SK-N-SH (cell line): ENCODE measurements at regions not wholly inside any gene's neighbourhood (a gene's known extent, or its start where the extent isn't known, plus 50 kb on each side); places are given as distances from the start of the nearest gene placed in this dataset.

Source experiments
- CTCF ChIA-PET: fragments of 300-600, 350-600 bp; formaldehyde crosslinking; extraction: SDS; loops from one replicate; lab custom pipeline; 2021; lab: Yijun Ruan, JAX
- POLR2A ChIA-PET: fragments of 350-600 bp; sonication (Branson Sonifier 250); formaldehyde crosslinking; extraction: SDS; loops from one replicate; lab custom pipeline; 2020; ENCODE audit warnings: antibody characterized with exemption, inconsistent platforms; lab: Yijun Ruan, JAX
- DNase-seq: peaks from one replicate; pipeline ENCODE4 v3.0.0; 2012
- H2AFZ ChIP-seq: fragments of 200-600 bp; sonication (generic); 2 replicates; pipeline ENCODE4 v1.8.1; 2016; ENCODE audit warnings: antibody characterized with exemption, mild to moderate bottlenecking, low read depth
- H3F3A ChIP-seq: fragments of 200-600 bp; sonication (generic); replicated peaks from 2 replicates; pipeline ENCODE3; 2016; ENCODE audit warnings: antibody characterized with exemption, mild to moderate bottlenecking; ENCODE audit not compliant: insufficient read depth
- H3K27ac ChIP-seq, 2 experiments: fragments of 200-500 bp in 1 of 2; fragments of 200-600 bp in 1 of 2; sonication (Bioruptor generic) in 1 of 2; sonication (generic), shearing (Covaris generic) in 1 of 2; 2 replicates each; pipeline versions ENCODE4 v1.5.1 to v1.6.1; 2014 to 2016; ENCODE audit warnings: low read depth in 2 of 2, inconsistent platforms in 1 of 2, low read length in 1 of 2, mild to moderate bottlenecking in 1 of 2, mixed read lengths in 1 of 2
- H3K27me3 ChIP-seq: fragments of 200-600 bp; sonication (generic), shearing (Covaris generic); 2 replicates; pipeline ENCODE4 v1.6.1; 2016; ENCODE audit warnings: mixed run types; ENCODE audit not compliant: insufficient read depth
- H3K36me3 ChIP-seq, 2 experiments: fragments of 200-500 bp in 1 of 2; fragments of 200-600 bp in 1 of 2; sonication (Bioruptor generic) in 1 of 2; sonication (generic) in 1 of 2; replicated peaks in 1 of 2; 2 replicates each; pipeline versions ENCODE3 to v1.5.1; 2014 to 2016; ENCODE audit warnings: low read length in 1 of 2, mild to moderate bottlenecking in 1 of 2; ENCODE audit not compliant: insufficient read depth in 2 of 2, control insufficient read depth in 1 of 2
- H3K4me1 ChIP-seq, 2 experiments: fragments of 200-500 bp in 1 of 2; fragments of 200-600 bp in 1 of 2; sonication (Bioruptor generic) in 1 of 2; sonication (generic), shearing (Covaris generic) in 1 of 2; 2 replicates each; pipeline versions ENCODE4 v1.5.1 to v1.6.1; 2014 to 2016; ENCODE audit warnings: low read depth in 1 of 2, low read length in 1 of 2, mixed run types in 1 of 2; ENCODE audit not compliant: insufficient read depth in 2 of 2, control insufficient read depth in 1 of 2
- H3K4me2 ChIP-seq: fragments of 200-600 bp; sonication (generic), shearing (Covaris generic); 2 replicates; pipeline ENCODE4 v1.6.1; 2017; ENCODE audit warnings: mixed run types
- H3K4me3 ChIP-seq, 2 experiments: fragments of 200-500 bp in 1 of 2; fragments of 200-600 bp in 1 of 2; sonication (Bioruptor generic) in 1 of 2; sonication (generic), shearing (Covaris generic) in 1 of 2; 2 replicates each; pipeline versions ENCODE4 v1.5.1 to v1.8.1; 2014 to 2016; ENCODE audit warnings: low read depth in 2 of 2, inconsistent platforms in 1 of 2, low read length in 1 of 2, mild to moderate bottlenecking in 1 of 2, mixed read lengths in 1 of 2, moderate library complexity in 1 of 2
- H3K79me2 ChIP-seq: fragments of 200-600 bp; sonication (generic); 2 replicates; pipeline ENCODE4 v1.8.1; 2017; ENCODE audit warnings: mild to moderate bottlenecking; ENCODE audit not compliant: insufficient read depth
- H3K9ac ChIP-seq: fragments of 200-600 bp; sonication (generic); 2 replicates; pipeline ENCODE4 v1.6.1; 2017; ENCODE audit warnings: mixed run types
- H3K9me2 ChIP-seq: fragments of 200-600 bp; sonication (generic); 2 replicates; pipeline ENCODE4 v1.6.1; 2017; ENCODE audit warnings: mixed run types
- H3K9me3 ChIP-seq: fragments of 200-600 bp; sonication (generic); 2 replicates; pipeline ENCODE4 v1.6.1; 2017; ENCODE audit warnings: mixed run types, mild to moderate bottlenecking, moderate library complexity
- H4K20me1 ChIP-seq: fragments of 200-600 bp; sonication (generic); 2 replicates; pipeline ENCODE4 v1.6.1; 2017; ENCODE audit warnings: mild to moderate bottlenecking, mixed run types; ENCODE audit not compliant: insufficient read depth
- CHD2 ChIP-seq: fragments of 150-350 bp; IDR thresholded peaks from 2 replicates; pipeline ENCODE4 v1.6.1; 2018; ENCODE audit warnings: low read length; ENCODE audit not compliant: partially characterized antibody
- ELF1 ChIP-seq: IDR thresholded peaks from 2 replicates; pipeline ENCODE4 v1.4.0; 2012
- EZH2phosphoT487 ChIP-seq: fragments of 200-600 bp; sonication (generic); IDR thresholded peaks from 2 replicates; pipeline ENCODE4 v1.6.1; 2017; ENCODE audit warnings: low read depth, mixed run types, mild to moderate bottlenecking, antibody characterized with exemption, moderate library complexity, borderline replicate concordance
- FOXJ3 ChIP-seq: sonication (generic); formaldehyde crosslinking; IDR thresholded peaks from 2 replicates; pipeline ENCODE4 v1.5.1; 2020; ENCODE audit warnings: mild to moderate bottlenecking, missing genetic modification reagents
- GATA2 ChIP-seq: sonication (generic); formaldehyde crosslinking; IDR thresholded peaks from 2 replicates; pipeline ENCODE4 v1.5.0; 2020; ENCODE audit warnings: mild to moderate bottlenecking, missing genetic modification reagents
- JUND ChIP-seq: IDR thresholded peaks from 2 replicates; pipeline ENCODE4 v1.4.0; 2012
- MAX ChIP-seq: IDR thresholded peaks from 2 replicates; pipeline ENCODE4 v1.4.0; 2012; ENCODE audit warnings: low read depth
- MXI1 ChIP-seq: IDR thresholded peaks from 2 replicates; pipeline ENCODE4 v1.6.1; 2012; ENCODE audit warnings: mild to moderate bottlenecking, low read depth, low read length, improper control_type of control experiment
- NRF1 ChIP-seq: IDR thresholded peaks from 2 replicates; pipeline ENCODE4 v1.6.1; 2012; ENCODE audit warnings: low read depth, mild to moderate bottlenecking, low read length
- PBX3 ChIP-seq: IDR thresholded peaks from 2 replicates; pipeline ENCODE4; 2012
- RCOR1 ChIP-seq: fragments of 150-350 bp; IDR thresholded peaks from 2 replicates; pipeline ENCODE4 v1.6.1; 2017; ENCODE audit warnings: antibody characterized with exemption, low read length
- RFX5 ChIP-seq: IDR thresholded peaks from 2 replicates; pipeline ENCODE4 v1.6.1; 2012; ENCODE audit warnings: mild to moderate bottlenecking, improper control_type of control experiment, low read length
- RXRA ChIP-seq: IDR thresholded peaks from 2 replicates; pipeline ENCODE4 v1.4.0; 2012; ENCODE audit warnings: low read depth, mild to moderate bottlenecking, borderline replicate concordance
- SMC3 ChIP-seq: IDR thresholded peaks from 2 replicates; pipeline ENCODE4 v1.6.1; 2012; ENCODE audit warnings: low read depth, low read length, improper control_type of control experiment
- TAF1 ChIP-seq: IDR thresholded peaks from 2 replicates; pipeline ENCODE4 v1.6.1; 2012; ENCODE audit warnings: low read depth, mild to moderate bottlenecking, low read length, moderate library complexity, borderline replicate concordance
- TEAD4 ChIP-seq: IDR thresholded peaks from 2 replicates; pipeline ENCODE4 v1.4.0; 2012; ENCODE audit warnings: mild to moderate bottlenecking, borderline replicate concordance; ENCODE audit not compliant: insufficient read depth
- YY1 ChIP-seq: IDR thresholded peaks from 2 replicates; pipeline ENCODE4 v1.4.0; 2012; ENCODE audit warnings: low read depth, mild to moderate bottlenecking
- WGBS: methylation state at CpG from one replicate; pipeline ENCODE4 v1.1.6; 2017; ENCODE audit warnings: low lambda C conversion rate; 5-methylcytosine and 5-hydroxymethylcytosine counted together

GRCh38 chr20:39130627-39131026 lies 168.5 kb downstream of the DHX35 start:
- Histone ChIP-seq H3K9me2 (no peaks in the 10 kb centered on the region), H3K4me1 (no peaks in the 10 kb centered on the region; a peak in 1 of 4 replicates), H3K79me2 (no peaks in the 10 kb centered on the region), H3K27me3 (no peaks in the 10 kb centered on the region), H4K20me1 (no peaks in the 10 kb centered on the region), H3F3A (no peaks in the 10 kb centered on the region), H2AFZ (no peak overlapping the region), H3K9me3 (no peaks in the 10 kb centered on the region), H3K36me3 (no peaks in the 10 kb centered on the region), H3K9ac (no peak overlapping the region), H3K4me2 (no peak overlapping the region), H3K4me3 (no peak overlapping the region), H3K27ac (no peak overlapping the region)
- ChIA-PET POLR2A (no interaction called here), CTCF (interaction anchor here (1.3 to 2.5 kb wide), 3 partner anchors 18 to 744 kb away, joined by 3 to 12 read pairs (median 4); no protein-coding TSS in a partner anchor)
- no peak for TF ChIP-seq YY1
- no peak for TF ChIP-seq RFX5
- no peak for TF ChIP-seq JUND
- no peak for TF ChIP-seq RCOR1
- no peak for TF ChIP-seq MXI1
- no peak for TF ChIP-seq MAX
- no peak for TF ChIP-seq GATA2 (CRISPR knock-in tag)
- TF ChIP-seq ELF1, result no peak
- TF ChIP-seq FOXJ3 (CRISPR knock-in tag), result no peak
- no peak for TF ChIP-seq RXRA
- no peak for TF ChIP-seq PBX3
- no peak for TF ChIP-seq CHD2
- no peak for TF ChIP-seq TEAD4
- TF ChIP-seq NRF1, result no peak
- TF ChIP-seq SMC3, result no peak
- TF ChIP-seq EZH2phosphoT487, result no peak
- no peak for DNase-seq
- WGBS, result 54% methylated on average over 12 of the region's 12 CpGs

- Histone ChIP-seq H4K20me1 (no peaks in the 10 kb centered on the region), H3K9me2 (no peaks in the 10 kb centered on the region), H3F3A (no peaks in the 10 kb centered on the region), H3K4me2 (no peak overlapping the region), H3K27ac (no peak overlapping the region), H3K36me3 (no peaks in the 10 kb centered on the region), H3K9me3 (no peaks in the 10 kb centered on the region), H3K27me3 (no peaks in the 10 kb centered on the region), H3K4me3 (no peak overlapping the region)
- POLR2A ChIA-PET, result no interaction called here
- 4% methylated on average over 2 of the region's 2 CpGs for WGBS
- DNase-seq, result no peak
- CTCF ChIA-PET, result interaction anchor here (2.5 kb wide), 1 partner anchor 17 kb away, joined by 12 read pairs; no protein-coding TSS in a partner anchor
- TF ChIP-seq FOXJ3 (CRISPR knock-in tag) (no peak), TAF1 (no peak)
- TF ChIP-seq, all 33 proteins: peak for 0
- Histone ChIP-seq H3K4me1 (no peaks in the 10 kb centered on the region; a peak in 1 of 4 replicates), H3K79me2 (no peaks in the 10 kb centered on the region), H3K9ac (no peak overlapping the region), H2AFZ (no peak overlapping the region)
Observed at GRCh38 chr20:39129523-39129922, 167.4 kb downstream of the DHX35 start.
